H1 (cell line): ENCODE measurements at regions not wholly inside any gene's neighbourhood (a gene's known extent, or its start where the extent isn't known, plus 50 kb on each side); places are given as distances from the start of the nearest gene placed in this dataset.

ENCODE experiments used
- ASH2L ChIP-seq: fragments of 200-600, 300-600 bp; sonication (generic); IDR thresholded peaks from one replicate; pipeline ENCODE4 v1.7.1; 2017; ENCODE audit warnings: low read length
- EGR1 ChIP-seq: IDR thresholded peaks from 2 replicates; pipeline ENCODE4 v1.6.1; 2011; ENCODE audit warnings: low read depth, low read length, borderline replicate concordance
- NRF1 ChIP-seq: IDR thresholded peaks from 2 replicates; pipeline ENCODE4 v1.6.1; 2011; ENCODE audit warnings: mild to moderate bottlenecking, low read depth, low read length, improper control_type of control experiment
- RNF2 ChIP-seq: fragments of 200-900, 300-1000 bp; sonication (generic); IDR thresholded peaks from 2 replicates; pipeline ENCODE4 v1.7.1; 2016; ENCODE audit warnings: borderline replicate concordance, low read depth, mild to moderate bottlenecking, antibody characterized with exemption, low read length; ENCODE audit not compliant: poor library complexity, severe bottlenecking; ENCODE audit errors: missing control alignments
- SIN3A ChIP-seq, 2 experiments: IDR thresholded peaks in 1 of 2; conservative IDR thresholded peaks in 1 of 2; 2 replicates each; pipeline ENCODE4 v1.6.1; 2011 to 2012; ENCODE audit warnings: low read length in 2 of 2, improper control_type of control experiment in 1 of 2, low read depth in 1 of 2, mild to moderate bottlenecking in 1 of 2
- SIX5 ChIP-seq: IDR thresholded peaks from 2 replicates; pipeline ENCODE4 v1.6.1; 2011; ENCODE audit warnings: mild to moderate bottlenecking, low read depth, low read length
- TF ChIP-seq, protein P1 (sequence below): fragments of 300-600 bp; sonication (generic); IDR thresholded peaks from 2 replicates; pipeline ENCODE4 v1.7.1; 2012; ENCODE audit warnings: low read length, moderate library complexity, mild to moderate bottlenecking, inconsistent platforms; ENCODE audit not compliant: insufficient replicate concordance
- TF ChIP-seq, protein P2 (sequence below): IDR thresholded peaks from 2 replicates; pipeline ENCODE4 v1.6.1; 2012; ENCODE audit warnings: low read length, inconsistent platforms

DNA sequence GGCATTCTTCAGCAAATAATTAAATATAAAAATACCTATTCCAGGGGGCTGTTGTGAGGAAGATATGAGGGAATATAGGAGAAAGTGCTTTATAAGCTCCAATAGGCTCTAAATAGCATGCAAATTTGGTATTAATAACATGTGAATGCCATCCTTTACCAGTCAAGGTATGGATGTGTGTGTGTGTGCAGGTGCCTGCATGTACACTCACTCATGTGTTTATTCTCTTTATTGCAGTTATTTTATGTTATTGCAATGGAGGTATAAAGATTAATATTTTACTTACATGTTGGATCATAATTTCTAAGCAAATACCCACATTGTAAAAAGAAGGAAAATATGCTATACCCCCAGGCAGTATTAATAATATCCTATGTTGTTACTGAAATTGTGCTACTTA lies 1093.0 kb upstream of the GYPC start (continued):
- TF ChIP-seq, protein P1, sequence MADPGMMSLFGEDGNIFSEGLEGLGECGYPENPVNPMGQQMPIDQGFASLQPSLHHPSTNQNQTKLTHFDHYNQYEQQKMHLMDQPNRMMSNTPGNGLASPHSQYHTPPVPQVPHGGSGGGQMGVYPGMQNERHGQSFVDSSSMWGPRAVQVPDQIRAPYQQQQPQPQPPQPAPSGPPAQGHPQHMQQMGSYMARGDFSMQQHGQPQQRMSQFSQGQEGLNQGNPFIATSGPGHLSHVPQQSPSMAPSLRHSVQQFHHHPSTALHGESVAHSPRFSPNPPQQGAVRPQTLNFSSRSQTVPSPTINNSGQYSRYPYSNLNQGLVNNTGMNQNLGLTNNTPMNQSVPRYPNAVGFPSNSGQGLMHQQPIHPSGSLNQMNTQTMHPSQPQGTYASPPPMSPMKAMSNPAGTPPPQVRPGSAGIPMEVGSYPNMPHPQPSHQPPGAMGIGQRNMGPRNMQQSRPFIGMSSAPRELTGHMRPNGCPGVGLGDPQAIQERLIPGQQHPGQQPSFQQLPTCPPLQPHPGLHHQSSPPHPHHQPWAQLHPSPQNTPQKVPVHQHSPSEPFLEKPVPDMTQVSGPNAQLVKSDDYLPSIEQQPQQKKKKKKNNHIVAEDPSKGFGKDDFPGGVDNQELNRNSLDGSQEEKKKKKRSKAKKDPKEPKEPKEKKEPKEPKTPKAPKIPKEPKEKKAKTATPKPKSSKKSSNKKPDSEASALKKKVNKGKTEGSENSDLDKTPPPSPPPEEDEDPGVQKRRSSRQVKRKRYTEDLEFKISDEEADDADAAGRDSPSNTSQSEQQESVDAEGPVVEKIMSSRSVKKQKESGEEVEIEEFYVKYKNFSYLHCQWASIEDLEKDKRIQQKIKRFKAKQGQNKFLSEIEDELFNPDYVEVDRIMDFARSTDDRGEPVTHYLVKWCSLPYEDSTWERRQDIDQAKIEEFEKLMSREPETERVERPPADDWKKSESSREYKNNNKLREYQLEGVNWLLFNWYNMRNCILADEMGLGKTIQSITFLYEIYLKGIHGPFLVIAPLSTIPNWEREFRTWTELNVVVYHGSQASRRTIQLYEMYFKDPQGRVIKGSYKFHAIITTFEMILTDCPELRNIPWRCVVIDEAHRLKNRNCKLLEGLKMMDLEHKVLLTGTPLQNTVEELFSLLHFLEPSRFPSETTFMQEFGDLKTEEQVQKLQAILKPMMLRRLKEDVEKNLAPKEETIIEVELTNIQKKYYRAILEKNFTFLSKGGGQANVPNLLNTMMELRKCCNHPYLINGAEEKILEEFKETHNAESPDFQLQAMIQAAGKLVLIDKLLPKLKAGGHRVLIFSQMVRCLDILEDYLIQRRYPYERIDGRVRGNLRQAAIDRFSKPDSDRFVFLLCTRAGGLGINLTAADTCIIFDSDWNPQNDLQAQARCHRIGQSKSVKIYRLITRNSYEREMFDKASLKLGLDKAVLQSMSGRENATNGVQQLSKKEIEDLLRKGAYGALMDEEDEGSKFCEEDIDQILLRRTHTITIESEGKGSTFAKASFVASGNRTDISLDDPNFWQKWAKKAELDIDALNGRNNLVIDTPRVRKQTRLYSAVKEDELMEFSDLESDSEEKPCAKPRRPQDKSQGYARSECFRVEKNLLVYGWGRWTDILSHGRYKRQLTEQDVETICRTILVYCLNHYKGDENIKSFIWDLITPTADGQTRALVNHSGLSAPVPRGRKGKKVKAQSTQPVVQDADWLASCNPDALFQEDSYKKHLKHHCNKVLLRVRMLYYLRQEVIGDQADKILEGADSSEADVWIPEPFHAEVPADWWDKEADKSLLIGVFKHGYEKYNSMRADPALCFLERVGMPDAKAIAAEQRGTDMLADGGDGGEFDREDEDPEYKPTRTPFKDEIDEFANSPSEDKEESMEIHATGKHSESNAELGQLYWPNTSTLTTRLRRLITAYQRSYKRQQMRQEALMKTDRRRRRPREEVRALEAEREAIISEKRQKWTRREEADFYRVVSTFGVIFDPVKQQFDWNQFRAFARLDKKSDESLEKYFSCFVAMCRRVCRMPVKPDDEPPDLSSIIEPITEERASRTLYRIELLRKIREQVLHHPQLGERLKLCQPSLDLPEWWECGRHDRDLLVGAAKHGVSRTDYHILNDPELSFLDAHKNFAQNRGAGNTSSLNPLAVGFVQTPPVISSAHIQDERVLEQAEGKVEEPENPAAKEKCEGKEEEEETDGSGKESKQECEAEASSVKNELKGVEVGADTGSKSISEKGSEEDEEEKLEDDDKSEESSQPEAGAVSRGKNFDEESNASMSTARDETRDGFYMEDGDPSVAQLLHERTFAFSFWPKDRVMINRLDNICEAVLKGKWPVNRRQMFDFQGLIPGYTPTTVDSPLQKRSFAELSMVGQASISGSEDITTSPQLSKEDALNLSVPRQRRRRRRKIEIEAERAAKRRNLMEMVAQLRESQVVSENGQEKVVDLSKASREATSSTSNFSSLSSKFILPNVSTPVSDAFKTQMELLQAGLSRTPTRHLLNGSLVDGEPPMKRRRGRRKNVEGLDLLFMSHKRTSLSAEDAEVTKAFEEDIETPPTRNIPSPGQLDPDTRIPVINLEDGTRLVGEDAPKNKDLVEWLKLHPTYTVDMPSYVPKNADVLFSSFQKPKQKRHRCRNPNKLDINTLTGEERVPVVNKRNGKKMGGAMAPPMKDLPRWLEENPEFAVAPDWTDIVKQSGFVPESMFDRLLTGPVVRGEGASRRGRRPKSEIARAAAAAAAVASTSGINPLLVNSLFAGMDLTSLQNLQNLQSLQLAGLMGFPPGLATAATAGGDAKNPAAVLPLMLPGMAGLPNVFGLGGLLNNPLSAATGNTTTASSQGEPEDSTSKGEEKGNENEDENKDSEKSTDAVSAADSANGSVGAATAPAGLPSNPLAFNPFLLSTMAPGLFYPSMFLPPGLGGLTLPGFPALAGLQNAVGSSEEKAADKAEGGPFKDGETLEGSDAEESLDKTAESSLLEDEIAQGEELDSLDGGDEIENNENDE, result no peak
- no peak for TF ChIP-seq SIX5
- TF ChIP-seq, protein P2, sequence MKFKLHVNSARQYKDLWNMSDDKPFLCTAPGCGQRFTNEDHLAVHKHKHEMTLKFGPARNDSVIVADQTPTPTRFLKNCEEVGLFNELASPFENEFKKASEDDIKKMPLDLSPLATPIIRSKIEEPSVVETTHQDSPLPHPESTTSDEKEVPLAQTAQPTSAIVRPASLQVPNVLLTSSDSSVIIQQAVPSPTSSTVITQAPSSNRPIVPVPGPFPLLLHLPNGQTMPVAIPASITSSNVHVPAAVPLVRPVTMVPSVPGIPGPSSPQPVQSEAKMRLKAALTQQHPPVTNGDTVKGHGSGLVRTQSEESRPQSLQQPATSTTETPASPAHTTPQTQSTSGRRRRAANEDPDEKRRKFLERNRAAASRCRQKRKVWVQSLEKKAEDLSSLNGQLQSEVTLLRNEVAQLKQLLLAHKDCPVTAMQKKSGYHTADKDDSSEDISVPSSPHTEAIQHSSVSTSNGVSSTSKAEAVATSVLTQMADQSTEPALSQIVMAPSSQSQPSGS, result no peak
- no peak for TF ChIP-seq ASH2L
- no peak for TF ChIP-seq RNF2
- no peak for TF ChIP-seq SIN3A (conservative IDR thresholded peaks at IDR 0.05 in 1 of 2, IDR thresholded peaks at IDR 0.05 in 1 of 2; ENCODE audit: low read depth in 1 of 2, low read length in 2 of 2)
- TF ChIP-seq NRF1, result no peak
- TF ChIP-seq EGR1, result no peak
